ENCODE measurements at regions not wholly inside any gene's neighbourhood (a gene's known extent, or its start where the extent isn't known, plus 50 kb on each side); places are given as distances from the start of the nearest gene placed in this dataset.

- H3K36me3 Mint-ChIP-seq (ENCODE audit: insufficient read depth in 1 of 3, low read depth in 3 of 3) = no peaks in the 10 kb centered on the region
- Histone ChIP-seq H4K91ac (ENCODE audit: insufficient read length, low read depth, low read length) (no peak overlapping the region), H3K79me1 (ENCODE audit: insufficient read depth, low read depth, low read length, poor library complexity, severe bottlenecking) (no peaks in the 10 kb centered on the region), H3K27me3 (ENCODE audit: insufficient read depth, low read length) (no peaks in the 10 kb centered on the region; the same call in 1 of the 2 replicates), H4K5ac (ENCODE audit: insufficient read length, low read depth, low read length) (no peak overlapping the region), H3K56ac (ENCODE audit: insufficient read length, low read depth, low read length) (no peak overlapping the region), H3K23ac (ENCODE audit: insufficient read length, low read depth, low read length) (no peak overlapping the region), H2AFZ (ENCODE audit: low read length) (no peak overlapping the region), H2BK20ac (ENCODE audit: low read depth, low read length, poor library complexity, severe bottlenecking) (no peak overlapping the region), H3K4me2 (ENCODE audit: insufficient read depth, insufficient read length, low read length) (no peak overlapping the region), H4K20me1 (ENCODE audit: control insufficient read depth, insufficient read depth, insufficient read length) (no peaks in the 10 kb centered on the region), H3K18ac (ENCODE audit: insufficient read length, low read depth, low read length) (no peak overlapping the region), H4K8ac (replicated peaks; ENCODE audit: insufficient read length, low read depth, low read length) (no peak overlapping the region), H3K14ac (ENCODE audit: insufficient read depth, low read length) (no peak overlapping the region), H3K9ac (ENCODE audit: extremely low read depth, insufficient read length, low read length) (no peak overlapping the region), H2BK15ac (ENCODE audit: low read depth, low read length) (no peak overlapping the region), H3K23me2 (ENCODE audit: insufficient read length, low read depth, low read length, poor library complexity, severe bottlenecking) (no peaks in the 10 kb centered on the region), H3T11ph (ENCODE audit: low read length) (no peak overlapping the region), H2BK12ac (ENCODE audit: insufficient read length, low read depth, low read length) (no peak overlapping the region), H2BK120ac (ENCODE audit: low read depth, low read length, poor library complexity, severe bottlenecking) (no peak overlapping the region), H3K4ac (ENCODE audit: low read depth, low read length) (no peak overlapping the region), H2BK5ac (ENCODE audit: insufficient read length, low read length) (no peak overlapping the region), H3K4me1 (ENCODE audit: insufficient read depth, low read length) (no peaks in the 10 kb centered on the region), H3K27ac (ENCODE audit: insufficient read length, low read depth, low read length) (no peak overlapping the region), H3K79me2 (ENCODE audit: insufficient read depth, low read length) (no peaks in the 10 kb centered on the region), H2AK5ac (ENCODE audit: insufficient read length, low read length) (no peak overlapping the region), H3K9me3 (ENCODE audit: control insufficient read depth, low read depth, low read length) (no peaks in the 10 kb centered on the region)
- no peak overlapping the region for H3K27ac Mint-ChIP-seq
- H3K4me1 Mint-ChIP-seq = peaks cover 1 to 6% of the 10 kb centered on the region in 2 experiments
- no peaks in the 10 kb centered on the region for H3K27me3 Mint-ChIP-seq (ENCODE audit: low read depth)
- no CpG with 5 or more reads among the region's 3 CpGs for WGBS (ENCODE audit: extremely low coverage, insufficient read length, low lambda C conversion rate)
- DNase-seq = no peak
- TF ChIP-seq CTCF (conservative IDR thresholded peaks at IDR 0.05) = no peak
- H3K9me3 Mint-ChIP-seq = no peaks in the 10 kb centered on the region
- no peak overlapping the region for H3K4me3 Mint-ChIP-seq
These were observed 104.8 kb downstream of the SEC61B start for GRCh38 chr9:99326917-99327189.
